ENCODE measurements at regions not wholly inside any gene's neighbourhood (a gene's known extent, or its start where the extent isn't known, plus 50 kb on each side); places are given as distances from the start of the nearest gene placed in this dataset.

DNA sequence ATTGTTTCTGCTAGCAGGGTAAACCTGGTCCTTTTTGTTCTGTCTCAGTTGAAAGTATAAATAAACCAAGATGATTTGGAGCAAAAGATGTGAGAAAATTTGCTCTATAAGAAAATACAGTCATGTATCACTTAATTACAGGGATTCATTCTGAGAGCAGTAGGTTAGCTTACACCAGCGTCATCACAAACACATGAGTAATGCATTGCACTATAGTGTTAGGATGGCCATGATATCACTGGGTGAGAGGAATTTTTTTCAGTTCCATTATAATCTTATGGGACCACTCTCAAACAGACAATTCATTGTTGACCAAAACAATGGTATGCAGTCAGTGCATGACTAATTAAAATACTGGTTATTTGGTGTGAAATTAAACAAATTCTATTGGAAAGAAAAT lies 430.9 kb downstream of the CHSY3 start (continued):
- TF ChIP-seq, protein P1, sequence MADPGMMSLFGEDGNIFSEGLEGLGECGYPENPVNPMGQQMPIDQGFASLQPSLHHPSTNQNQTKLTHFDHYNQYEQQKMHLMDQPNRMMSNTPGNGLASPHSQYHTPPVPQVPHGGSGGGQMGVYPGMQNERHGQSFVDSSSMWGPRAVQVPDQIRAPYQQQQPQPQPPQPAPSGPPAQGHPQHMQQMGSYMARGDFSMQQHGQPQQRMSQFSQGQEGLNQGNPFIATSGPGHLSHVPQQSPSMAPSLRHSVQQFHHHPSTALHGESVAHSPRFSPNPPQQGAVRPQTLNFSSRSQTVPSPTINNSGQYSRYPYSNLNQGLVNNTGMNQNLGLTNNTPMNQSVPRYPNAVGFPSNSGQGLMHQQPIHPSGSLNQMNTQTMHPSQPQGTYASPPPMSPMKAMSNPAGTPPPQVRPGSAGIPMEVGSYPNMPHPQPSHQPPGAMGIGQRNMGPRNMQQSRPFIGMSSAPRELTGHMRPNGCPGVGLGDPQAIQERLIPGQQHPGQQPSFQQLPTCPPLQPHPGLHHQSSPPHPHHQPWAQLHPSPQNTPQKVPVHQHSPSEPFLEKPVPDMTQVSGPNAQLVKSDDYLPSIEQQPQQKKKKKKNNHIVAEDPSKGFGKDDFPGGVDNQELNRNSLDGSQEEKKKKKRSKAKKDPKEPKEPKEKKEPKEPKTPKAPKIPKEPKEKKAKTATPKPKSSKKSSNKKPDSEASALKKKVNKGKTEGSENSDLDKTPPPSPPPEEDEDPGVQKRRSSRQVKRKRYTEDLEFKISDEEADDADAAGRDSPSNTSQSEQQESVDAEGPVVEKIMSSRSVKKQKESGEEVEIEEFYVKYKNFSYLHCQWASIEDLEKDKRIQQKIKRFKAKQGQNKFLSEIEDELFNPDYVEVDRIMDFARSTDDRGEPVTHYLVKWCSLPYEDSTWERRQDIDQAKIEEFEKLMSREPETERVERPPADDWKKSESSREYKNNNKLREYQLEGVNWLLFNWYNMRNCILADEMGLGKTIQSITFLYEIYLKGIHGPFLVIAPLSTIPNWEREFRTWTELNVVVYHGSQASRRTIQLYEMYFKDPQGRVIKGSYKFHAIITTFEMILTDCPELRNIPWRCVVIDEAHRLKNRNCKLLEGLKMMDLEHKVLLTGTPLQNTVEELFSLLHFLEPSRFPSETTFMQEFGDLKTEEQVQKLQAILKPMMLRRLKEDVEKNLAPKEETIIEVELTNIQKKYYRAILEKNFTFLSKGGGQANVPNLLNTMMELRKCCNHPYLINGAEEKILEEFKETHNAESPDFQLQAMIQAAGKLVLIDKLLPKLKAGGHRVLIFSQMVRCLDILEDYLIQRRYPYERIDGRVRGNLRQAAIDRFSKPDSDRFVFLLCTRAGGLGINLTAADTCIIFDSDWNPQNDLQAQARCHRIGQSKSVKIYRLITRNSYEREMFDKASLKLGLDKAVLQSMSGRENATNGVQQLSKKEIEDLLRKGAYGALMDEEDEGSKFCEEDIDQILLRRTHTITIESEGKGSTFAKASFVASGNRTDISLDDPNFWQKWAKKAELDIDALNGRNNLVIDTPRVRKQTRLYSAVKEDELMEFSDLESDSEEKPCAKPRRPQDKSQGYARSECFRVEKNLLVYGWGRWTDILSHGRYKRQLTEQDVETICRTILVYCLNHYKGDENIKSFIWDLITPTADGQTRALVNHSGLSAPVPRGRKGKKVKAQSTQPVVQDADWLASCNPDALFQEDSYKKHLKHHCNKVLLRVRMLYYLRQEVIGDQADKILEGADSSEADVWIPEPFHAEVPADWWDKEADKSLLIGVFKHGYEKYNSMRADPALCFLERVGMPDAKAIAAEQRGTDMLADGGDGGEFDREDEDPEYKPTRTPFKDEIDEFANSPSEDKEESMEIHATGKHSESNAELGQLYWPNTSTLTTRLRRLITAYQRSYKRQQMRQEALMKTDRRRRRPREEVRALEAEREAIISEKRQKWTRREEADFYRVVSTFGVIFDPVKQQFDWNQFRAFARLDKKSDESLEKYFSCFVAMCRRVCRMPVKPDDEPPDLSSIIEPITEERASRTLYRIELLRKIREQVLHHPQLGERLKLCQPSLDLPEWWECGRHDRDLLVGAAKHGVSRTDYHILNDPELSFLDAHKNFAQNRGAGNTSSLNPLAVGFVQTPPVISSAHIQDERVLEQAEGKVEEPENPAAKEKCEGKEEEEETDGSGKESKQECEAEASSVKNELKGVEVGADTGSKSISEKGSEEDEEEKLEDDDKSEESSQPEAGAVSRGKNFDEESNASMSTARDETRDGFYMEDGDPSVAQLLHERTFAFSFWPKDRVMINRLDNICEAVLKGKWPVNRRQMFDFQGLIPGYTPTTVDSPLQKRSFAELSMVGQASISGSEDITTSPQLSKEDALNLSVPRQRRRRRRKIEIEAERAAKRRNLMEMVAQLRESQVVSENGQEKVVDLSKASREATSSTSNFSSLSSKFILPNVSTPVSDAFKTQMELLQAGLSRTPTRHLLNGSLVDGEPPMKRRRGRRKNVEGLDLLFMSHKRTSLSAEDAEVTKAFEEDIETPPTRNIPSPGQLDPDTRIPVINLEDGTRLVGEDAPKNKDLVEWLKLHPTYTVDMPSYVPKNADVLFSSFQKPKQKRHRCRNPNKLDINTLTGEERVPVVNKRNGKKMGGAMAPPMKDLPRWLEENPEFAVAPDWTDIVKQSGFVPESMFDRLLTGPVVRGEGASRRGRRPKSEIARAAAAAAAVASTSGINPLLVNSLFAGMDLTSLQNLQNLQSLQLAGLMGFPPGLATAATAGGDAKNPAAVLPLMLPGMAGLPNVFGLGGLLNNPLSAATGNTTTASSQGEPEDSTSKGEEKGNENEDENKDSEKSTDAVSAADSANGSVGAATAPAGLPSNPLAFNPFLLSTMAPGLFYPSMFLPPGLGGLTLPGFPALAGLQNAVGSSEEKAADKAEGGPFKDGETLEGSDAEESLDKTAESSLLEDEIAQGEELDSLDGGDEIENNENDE (IDR thresholded peaks at IDR 0.05; ENCODE audit: insufficient replicate concordance, low read length) = no peak
- no peak for TF ChIP-seq SP1 (IDR thresholded peaks at IDR 0.05; ENCODE audit: low read depth, low read length)
- no peak for TF ChIP-seq EGR1 (IDR thresholded peaks at IDR 0.05; ENCODE audit: borderline replicate concordance, low read depth, low read length)
- TF ChIP-seq SIX5 (IDR thresholded peaks at IDR 0.05; ENCODE audit: low read depth, low read length) = no peak
- TF ChIP-seq EZH2 (IDR thresholded peaks at IDR 0.05; ENCODE audit: low read depth, low read length, severe bottlenecking) = no peak
- TF ChIP-seq KDM5A (IDR thresholded peaks at IDR 0.05; ENCODE audit: low read length) = no peak
- no peak for TF ChIP-seq SUZ12 (IDR thresholded peaks at IDR 0.05; ENCODE audit: low read length)
- TF ChIP-seq SRF (IDR thresholded peaks at IDR 0.05; ENCODE audit: low read depth, low read length) = no peak
- TF ChIP-seq JUND (IDR thresholded peaks at IDR 0.05; ENCODE audit: low read length) = no peak
- TF ChIP-seq NRF1 (IDR thresholded peaks at IDR 0.05; ENCODE audit: low read depth, low read length) = no peak
- no peak for TF ChIP-seq NANOG (IDR thresholded peaks at IDR 0.05; ENCODE audit: insufficient read depth, low read depth, low read length, poor library complexity, severe bottlenecking)
- TF ChIP-seq YY1 (IDR thresholded peaks at IDR 0.05; ENCODE audit: low read depth, low read length) = no peak

Data from H1 (cell line).